Lower leg skin (tissue), 3 donors: ENCODE measurements at regions not wholly inside any gene's neighbourhood (a gene's known extent, or its start where the extent isn't known, plus 50 kb on each side); places are given as distances from the start of the nearest gene placed in this dataset.

Experiments
- POLR2A ChIP-seq, 2 donors: fragments of 450-650 bp; IDR thresholded peaks; one replicate each; pipeline ENCODE4 v1.6.1; 2016 to 2017; ENCODE audit warnings: antibody characterized with exemption in 2 of 2, mild to moderate bottlenecking in 1 of 2, moderate library complexity in 1 of 2
- TF ChIP-seq, protein P1 (sequence below), 3 donors: fragments of 450-650 bp; IDR thresholded peaks; one replicate each; pipeline ENCODE4 v1.5.1; 2016; ENCODE audit warnings: antibody characterized with exemption in 3 of 3, mild to moderate bottlenecking in 3 of 3, moderate library complexity in 2 of 3

DNA sequence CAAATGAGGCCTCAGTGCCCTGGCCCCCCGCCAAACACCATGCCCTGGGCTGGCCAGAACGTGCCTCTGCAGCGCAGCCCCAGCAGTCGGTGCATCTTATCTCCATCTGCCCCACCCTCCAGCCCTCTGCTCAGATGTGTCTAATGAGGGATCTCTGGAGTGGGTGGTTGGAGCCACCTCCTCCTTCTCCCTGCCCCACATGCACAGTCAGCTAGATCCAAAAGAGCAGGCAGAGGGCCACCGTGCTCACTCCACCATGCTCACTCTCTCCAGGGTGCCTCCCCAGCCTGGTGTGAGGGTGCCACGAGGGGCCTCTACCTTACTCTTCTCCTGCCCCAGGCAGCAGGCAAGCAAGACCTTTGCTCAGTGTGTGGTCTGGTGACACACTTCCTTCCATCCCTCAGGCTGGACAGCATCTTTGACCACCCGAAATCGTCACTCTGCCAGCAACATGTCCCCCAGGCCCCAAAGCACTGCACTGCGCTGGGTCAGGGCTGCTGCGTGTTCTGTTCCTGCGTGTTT lies 266.1 kb upstream of the HDAC4 start:
- TF ChIP-seq, protein P1, sequence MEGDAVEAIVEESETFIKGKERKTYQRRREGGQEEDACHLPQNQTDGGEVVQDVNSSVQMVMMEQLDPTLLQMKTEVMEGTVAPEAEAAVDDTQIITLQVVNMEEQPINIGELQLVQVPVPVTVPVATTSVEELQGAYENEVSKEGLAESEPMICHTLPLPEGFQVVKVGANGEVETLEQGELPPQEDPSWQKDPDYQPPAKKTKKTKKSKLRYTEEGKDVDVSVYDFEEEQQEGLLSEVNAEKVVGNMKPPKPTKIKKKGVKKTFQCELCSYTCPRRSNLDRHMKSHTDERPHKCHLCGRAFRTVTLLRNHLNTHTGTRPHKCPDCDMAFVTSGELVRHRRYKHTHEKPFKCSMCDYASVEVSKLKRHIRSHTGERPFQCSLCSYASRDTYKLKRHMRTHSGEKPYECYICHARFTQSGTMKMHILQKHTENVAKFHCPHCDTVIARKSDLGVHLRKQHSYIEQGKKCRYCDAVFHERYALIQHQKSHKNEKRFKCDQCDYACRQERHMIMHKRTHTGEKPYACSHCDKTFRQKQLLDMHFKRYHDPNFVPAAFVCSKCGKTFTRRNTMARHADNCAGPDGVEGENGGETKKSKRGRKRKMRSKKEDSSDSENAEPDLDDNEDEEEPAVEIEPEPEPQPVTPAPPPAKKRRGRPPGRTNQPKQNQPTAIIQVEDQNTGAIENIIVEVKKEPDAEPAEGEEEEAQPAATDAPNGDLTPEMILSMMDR (IDR thresholded peaks at IDR 0.05), result no peak
- TF ChIP-seq POLR2A (IDR thresholded peaks at IDR 0.05), result no peak
